HCT116 (cell line): ENCODE measurements at regions not wholly inside any gene's neighbourhood (a gene's known extent, or its start where the extent isn't known, plus 50 kb on each side); places are given as distances from the start of the nearest gene placed in this dataset.

ENCODE experiments used
- CTCF ChIP-seq, 3 experiments: fragments of 200-600 bp in 1 of 3; sonication (generic) in 1 of 3; IDR thresholded peaks in 2 of 3; conservative IDR thresholded peaks in 1 of 3; 2 replicates each; pipeline ENCODE4 v1.5.1; 2012 to 2017; ENCODE audit warnings: low read depth in 2 of 3, low read length in 2 of 3, antibody characterized with exemption in 1 of 3, borderline replicate concordance in 1 of 3, control low read depth in 1 of 3, mild to moderate bottlenecking in 1 of 3, mixed read lengths in 1 of 3, mixed run types in 1 of 3, moderate library complexity in 1 of 3; ENCODE audit not compliant: insufficient read depth in 1 of 3
- EZH2phosphoT487 ChIP-seq: fragments of 200-600 bp; IDR thresholded peaks from 2 replicates; pipeline ENCODE4 v1.6.1; 2018; ENCODE audit warnings: antibody characterized with exemption, borderline replicate concordance
- JUND ChIP-seq: IDR thresholded peaks from 2 replicates; pipeline ENCODE4 v1.6.1; 2012
- MAX ChIP-seq: IDR thresholded peaks from 2 replicates; pipeline ENCODE4 v1.6.1; 2012
- POLR2A ChIP-seq: IDR thresholded peaks from 2 replicates; pipeline ENCODE4 v1.7.0; 2011; ENCODE audit warnings: borderline replicate concordance; ENCODE audit not compliant: insufficient read depth, insufficient read length; ENCODE audit errors: extremely low read depth
- REST ChIP-seq: IDR thresholded peaks from 2 replicates; pipeline ENCODE4 v1.6.1; 2012; ENCODE audit warnings: low read depth
- SP1 ChIP-seq: IDR thresholded peaks from 2 replicates; pipeline ENCODE4 v1.6.1; 2012; ENCODE audit warnings: low read depth
- TCF7L2 ChIP-seq: IDR thresholded peaks from 2 replicates; pipeline ENCODE4 v1.7.0; 2011; ENCODE audit warnings: borderline replicate concordance, inconsistent platforms; ENCODE audit not compliant: insufficient read depth, insufficient read length; ENCODE audit errors: extremely low read depth
- ZFX ChIP-seq: fragments of 450-650 bp; IDR thresholded peaks from 2 replicates; pipeline ENCODE4 v1.6.1; 2017
- TF ChIP-seq, protein P1 (sequence below): IDR thresholded peaks from 2 replicates; pipeline ENCODE4 v1.6.1; 2012
- TF ChIP-seq, protein P2 (sequence below): IDR thresholded peaks from 2 replicates; pipeline ENCODE4 v1.6.1; 2011; ENCODE audit warnings: mild to moderate bottlenecking, low read length, moderate library complexity; ENCODE audit not compliant: insufficient replicate concordance; ENCODE audit errors: extremely low read depth

DNA sequence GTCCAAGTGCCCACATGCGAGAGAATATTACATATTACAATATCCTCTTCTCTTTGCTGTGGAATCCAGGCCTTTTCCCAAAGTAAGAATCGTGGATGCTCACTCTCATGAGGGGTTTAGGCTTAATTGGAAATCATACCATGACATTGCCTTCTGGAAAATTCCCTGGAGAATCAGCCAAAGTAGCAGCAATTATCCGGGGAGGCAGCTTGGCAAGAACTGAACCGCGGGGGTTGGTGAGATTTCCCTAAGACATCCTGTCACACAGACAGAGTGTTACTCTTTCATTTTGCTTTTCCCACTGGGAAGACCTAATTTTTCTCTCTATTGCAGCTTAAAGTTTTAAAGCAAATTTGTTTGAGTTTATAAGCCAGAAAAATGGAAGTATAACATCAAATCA is 463.6 kb upstream of the DPP6 start:
- TF ChIP-seq CTCF (IDR thresholded peaks at IDR 0.05 in 2 of 3, conservative IDR thresholded peaks at IDR 0.05 in 1 of 3; ENCODE audit: borderline replicate concordance in 1 of 3, insufficient read depth in 1 of 3, low read depth in 2 of 3, low read length in 2 of 3), result no peak
- no peak for TF ChIP-seq JUND
- TF ChIP-seq SP1, result no peak
- TF ChIP-seq REST, result no peak
- TF ChIP-seq MAX, result no peak
- TF ChIP-seq EZH2phosphoT487, result no peak
- TF ChIP-seq POLR2A, result no peak
- TF ChIP-seq, protein P1, sequence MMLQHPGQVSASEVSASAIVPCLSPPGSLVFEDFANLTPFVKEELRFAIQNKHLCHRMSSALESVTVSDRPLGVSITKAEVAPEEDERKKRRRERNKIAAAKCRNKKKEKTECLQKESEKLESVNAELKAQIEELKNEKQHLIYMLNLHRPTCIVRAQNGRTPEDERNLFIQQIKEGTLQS, result no peak
- TF ChIP-seq, protein P2, sequence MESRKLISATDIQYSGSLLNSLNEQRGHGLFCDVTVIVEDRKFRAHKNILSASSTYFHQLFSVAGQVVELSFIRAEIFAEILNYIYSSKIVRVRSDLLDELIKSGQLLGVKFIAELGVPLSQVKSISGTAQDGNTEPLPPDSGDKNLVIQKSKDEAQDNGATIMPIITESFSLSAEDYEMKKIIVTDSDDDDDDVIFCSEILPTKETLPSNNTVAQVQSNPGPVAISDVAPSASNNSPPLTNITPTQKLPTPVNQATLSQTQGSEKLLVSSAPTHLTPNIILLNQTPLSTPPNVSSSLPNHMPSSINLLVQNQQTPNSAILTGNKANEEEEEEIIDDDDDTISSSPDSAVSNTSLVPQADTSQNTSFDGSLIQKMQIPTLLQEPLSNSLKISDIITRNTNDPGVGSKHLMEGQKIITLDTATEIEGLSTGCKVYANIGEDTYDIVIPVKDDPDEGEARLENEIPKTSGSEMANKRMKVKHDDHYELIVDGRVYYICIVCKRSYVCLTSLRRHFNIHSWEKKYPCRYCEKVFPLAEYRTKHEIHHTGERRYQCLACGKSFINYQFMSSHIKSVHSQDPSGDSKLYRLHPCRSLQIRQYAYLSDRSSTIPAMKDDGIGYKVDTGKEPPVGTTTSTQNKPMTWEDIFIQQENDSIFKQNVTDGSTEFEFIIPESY, result no peak
- TF ChIP-seq TCF7L2, result no peak
- TF ChIP-seq ZFX, result no peak
